ENCODE measurements at regions not wholly inside any gene's neighbourhood (a gene's known extent, or its start where the extent isn't known, plus 50 kb on each side); places are given as distances from the start of the nearest gene placed in this dataset.

DNA sequence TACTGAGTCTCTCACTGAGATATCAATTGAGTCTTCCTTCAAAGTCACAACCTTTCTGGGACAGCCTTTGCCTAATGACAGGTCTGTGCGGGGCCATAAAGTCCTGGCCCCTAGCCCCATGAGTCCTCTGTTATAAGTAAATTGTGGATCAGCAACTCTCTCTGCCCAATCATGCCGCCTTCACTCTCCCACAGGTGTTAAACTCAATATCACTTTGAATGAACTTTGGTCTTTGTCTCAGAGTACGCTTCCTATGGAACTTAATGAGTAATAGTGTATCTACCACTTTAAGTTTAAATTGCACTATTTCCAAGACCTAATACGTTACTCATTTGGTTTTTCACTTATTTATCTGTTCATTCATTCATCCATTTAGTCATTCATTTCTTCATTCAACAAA lies 826.4 kb downstream of the TUSC7 start:
- DNase-seq = no peak

DNA sequence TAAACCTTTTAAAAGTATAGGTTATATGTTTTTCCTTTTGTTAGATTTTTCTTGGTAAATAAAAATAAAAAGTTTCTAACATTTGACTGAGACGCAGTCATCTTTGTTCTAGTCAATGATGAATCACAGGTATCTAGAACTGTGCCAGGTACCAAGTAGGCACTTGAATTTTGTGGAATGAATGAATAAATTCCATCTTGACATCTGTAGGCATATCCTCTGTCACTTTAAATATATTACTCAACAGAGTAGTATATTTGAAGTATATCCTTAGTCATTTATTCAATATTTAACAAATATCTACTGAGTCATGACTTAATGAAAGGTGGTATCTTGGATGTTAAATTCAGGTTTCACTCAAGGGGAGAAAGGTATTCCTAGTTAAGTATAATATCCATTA lies 828.4 kb downstream of the TUSC7 start:
- no peak for DNase-seq

- no peak for DNase-seq
Measured at GRCh38 chr3:117539729-117540128, 830.1 kb downstream of the TUSC7 start.

GRCh38 chr3:117540597-117540996 lies 831.0 kb downstream of the TUSC7 start:
- DNase-seq = no peak

- no peak for DNase-seq
Measured at GRCh38 chr3:117541721-117542120, 832.1 kb downstream of the TUSC7 start.

DNA sequence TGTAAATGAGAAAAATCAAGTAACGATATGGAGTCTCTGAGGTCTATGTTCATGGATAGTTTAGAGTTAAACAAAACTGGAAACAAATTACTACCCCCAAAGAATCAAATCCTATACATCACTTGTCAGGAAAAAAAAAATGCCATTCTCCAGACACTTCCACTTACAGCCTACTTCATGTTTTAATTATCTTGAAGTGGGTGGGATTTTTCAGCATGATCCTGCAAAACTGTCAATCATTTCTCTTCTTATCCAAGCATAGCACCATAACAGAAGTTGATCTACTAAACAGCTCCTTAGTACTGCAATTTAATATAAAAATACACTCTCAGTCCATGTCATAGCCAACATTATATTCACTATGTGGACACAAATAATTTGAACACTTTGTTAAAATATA lies 833.9 kb downstream of the TUSC7 start:
- no peak for DNase-seq

DNA sequence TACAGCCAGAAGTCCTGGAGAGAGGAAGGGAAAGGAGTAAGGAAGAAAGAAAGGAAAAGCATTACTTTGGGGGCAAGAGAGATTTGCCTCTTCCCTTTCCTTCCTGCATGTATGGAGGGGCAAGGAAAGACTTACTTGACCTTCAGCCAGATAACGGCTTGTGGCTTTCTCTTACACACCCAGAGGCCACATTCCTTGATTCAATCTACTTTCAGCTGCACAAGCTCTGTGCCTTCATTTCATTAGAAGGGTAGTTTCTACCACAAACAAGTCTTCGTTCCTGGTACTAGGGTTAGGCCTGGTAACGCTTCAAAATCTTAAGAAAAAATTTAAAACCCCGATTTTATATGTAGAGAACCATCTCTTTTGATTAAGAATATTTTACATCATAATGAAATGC lies 835.9 kb downstream of the TUSC7 start:
- DNase-seq = no peak

DNA sequence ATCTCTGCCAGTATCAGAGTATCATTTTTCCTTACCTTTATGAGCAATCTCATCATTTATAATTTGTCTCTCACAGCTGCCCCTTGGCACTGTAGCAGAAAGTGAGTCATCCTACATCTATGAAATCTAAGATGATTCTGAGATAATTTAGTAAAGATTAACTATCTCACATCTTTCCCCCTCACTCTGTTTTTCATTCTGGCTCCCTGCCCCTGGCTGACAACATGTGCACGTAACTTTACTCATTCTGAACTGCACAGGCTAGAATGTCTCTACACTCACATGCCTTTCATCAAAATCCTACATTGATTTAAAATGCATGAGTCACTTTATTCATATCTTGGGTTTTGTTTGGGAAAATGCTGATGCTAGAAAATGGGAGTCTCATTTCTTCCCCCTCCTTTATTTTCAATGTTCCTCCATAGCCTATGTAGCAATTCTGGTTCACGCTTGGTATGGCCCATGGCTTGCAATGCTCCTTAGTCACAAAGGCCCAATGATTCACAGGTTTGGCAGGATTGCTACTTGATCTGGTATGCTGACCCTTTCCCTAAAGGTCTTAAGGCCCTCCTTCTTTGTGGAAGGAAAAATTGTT lies 838.5 kb downstream of the TUSC7 start:
- DNase-seq = no peak

GRCh38 chr3:117548600-117548999 lies 839.0 kb downstream of the TUSC7 start:
- no peak for DNase-seq

GRCh38 chr3:117549716-117550115 lies 840.1 kb downstream of the TUSC7 start:
- no peak for DNase-seq

DNA sequence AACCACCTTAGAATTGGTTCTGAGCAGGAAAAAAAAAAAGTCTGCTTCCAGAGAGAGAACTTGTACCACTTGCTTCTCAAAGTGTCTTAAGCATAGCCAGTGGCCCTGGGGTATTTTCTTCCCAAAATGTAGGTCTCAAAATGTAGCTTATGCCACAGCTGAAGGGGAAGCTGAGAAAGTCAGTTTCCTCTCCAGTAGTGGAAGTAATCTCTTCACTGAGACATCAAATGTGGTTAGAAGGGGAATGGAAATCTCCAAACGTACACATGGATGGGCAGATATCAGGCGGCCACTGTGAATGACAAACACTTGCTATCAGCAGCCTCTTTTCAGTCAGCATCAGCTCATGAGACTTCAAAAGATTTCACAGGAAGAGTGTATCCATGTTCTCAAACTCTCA lies 841.2 kb downstream of the TUSC7 start:
- DNase-seq = no peak

GRCh38 chr3:117553461-117553860 lies 843.9 kb downstream of the TUSC7 start:
- DNase-seq = no peak

DNA sequence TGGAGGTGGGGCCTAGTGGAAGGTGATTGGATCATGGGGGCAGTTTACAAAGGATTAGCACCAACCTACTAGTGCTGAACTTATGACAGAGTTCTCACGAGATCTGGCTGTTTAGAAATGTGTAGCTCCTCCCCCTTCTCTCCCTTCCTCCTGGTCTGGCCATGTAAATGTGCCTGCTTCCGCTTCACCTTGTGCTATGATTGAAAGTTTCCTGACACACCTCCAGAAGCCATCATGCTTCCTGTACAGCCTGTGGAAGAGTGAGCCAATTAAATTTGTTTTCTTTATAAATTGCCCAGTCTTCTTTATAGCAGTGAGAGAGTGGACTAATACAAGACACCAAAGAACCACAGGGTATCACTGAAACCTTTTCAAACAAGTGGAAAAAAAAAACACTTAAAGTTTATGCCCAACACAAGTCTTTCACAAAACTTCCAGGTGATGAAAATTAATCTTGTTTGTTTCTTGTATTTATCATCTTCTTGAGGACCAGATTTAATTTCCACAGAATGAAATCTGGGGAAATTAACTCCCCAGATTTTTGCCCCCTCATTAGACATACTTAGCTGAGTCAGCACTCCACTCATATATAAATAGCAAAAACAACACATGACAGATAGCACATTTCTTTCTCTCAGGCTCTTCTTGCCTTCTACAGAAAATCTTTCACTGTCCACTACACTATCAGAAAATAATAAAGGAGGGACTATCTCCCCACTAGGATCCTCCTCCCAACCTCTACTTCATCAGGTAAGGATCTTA lies 847.2 kb downstream of the TUSC7 start:
- no peak for DNase-seq

GRCh38 chr3:117557464-117558090 lies 848.0 kb downstream of the TUSC7 start:
- DNase-seq = no peak

- DNase-seq = no peak
Measured at GRCh38 chr3:117558681-117559080, 849.1 kb downstream of the TUSC7 start.

GRCh38 chr3:117562000-117562399 lies 852.4 kb downstream of the TUSC7 start:
- DNase-seq = no peak

- DNase-seq = no peak
Measured at GRCh38 chr3:117563063-117563462, 853.5 kb downstream of the TUSC7 start.

- DNase-seq = no peak
Measured at GRCh38 chr3:117565777-117566176, 856.2 kb downstream of the TUSC7 start.

DNA sequence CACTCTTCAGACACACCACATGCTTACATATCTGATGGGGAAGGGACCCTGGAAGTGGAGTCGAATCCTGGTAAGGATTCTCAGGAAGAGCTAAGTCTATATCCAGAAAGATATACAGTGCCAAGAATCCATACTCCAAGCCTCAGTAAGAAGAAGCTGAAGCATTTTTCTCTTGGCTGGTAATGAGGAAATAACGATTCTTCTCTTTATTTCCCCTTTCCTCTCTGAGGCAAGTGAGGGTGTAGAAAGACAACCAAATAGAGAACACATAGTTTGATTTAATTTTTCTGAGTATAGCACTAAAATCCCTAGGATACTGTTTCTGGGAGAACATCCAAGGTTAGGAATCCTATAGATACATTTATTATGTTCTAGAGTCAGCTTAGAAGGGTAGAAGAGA lies 857.3 kb downstream of the TUSC7 start:
- no peak for DNase-seq

DNA sequence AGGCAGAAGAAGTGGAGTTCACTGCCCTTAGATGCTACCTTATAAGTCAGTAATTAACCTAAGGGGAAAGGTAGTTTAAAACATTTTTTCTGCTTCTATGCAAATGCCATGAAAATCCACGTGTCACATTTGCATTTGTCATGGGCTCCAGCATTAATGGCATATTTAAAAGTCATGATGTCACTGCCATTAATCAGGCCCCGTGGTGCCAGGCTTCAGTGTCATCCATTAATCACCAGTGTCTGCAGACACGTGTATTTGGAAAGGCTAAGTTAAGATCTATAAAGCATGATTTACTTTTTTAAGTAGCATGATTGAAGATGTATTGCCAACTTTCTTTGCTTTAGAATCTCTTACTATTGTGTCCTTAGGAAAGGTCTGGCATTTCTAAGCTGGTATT lies 857.8 kb downstream of the TUSC7 start:
- no peak for DNase-seq

DNA sequence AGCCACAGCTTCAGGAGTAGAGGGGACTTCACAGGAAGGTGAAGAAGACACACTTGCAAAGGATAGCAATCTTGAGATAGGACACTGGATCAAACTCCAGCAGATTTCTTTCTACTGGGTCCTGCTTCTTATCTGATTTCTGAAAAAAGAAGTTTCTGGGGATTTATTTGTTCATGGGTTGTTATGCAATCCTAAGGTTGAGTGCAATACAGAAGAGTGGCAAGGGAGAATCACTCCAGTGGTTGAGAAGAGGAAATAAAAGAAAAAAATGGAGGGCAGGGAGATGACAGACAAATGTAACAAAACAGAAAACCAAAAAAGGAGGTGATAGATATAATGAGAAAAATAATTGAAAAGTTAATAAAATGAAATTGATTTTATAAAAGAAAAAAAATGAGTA lies 858.3 kb downstream of the TUSC7 start:
- DNase-seq = no peak

DNA sequence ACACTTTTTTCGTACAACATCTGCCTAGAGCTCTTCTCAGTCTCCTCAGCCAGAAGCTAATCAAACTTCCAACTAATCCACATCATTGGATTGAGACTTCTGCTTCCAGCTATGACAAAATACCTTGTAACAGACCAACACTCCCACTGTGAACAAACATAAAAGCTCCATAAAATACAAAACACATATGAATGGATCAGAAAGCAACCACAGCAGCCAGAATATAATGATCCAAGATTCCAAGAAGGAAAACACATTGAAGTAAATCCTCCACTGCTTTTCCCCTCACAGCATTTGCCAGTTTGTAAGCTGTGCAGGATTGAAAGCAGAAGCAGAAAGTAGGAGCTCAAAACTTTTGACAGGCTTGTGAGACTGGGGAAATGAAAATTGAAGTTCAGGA lies 863.2 kb downstream of the TUSC7 start:
- DNase-seq = no peak

DNA sequence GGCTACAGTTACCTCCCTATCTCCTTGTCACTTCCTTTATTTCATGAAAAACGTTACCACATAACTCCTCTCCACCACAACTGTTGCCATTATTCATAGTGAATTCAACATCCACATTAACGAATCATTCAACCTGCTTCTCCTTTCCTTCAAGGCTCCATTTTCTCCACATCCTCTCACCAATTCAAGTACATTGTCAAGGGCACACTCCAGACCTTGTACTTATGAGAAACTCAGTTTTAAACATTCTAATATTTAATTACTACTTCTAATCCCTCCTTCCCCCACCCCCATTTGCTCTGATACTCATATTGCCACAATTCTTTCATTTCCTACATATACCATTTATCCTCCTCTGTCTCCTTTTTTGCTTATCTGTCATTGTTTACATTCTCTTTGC lies 871.2 kb downstream of the TUSC7 start:
- no peak for DNase-seq

GRCh38 chr3:117586161-117586560 lies 876.6 kb downstream of the TUSC7 start:
- no peak for DNase-seq

DNA sequence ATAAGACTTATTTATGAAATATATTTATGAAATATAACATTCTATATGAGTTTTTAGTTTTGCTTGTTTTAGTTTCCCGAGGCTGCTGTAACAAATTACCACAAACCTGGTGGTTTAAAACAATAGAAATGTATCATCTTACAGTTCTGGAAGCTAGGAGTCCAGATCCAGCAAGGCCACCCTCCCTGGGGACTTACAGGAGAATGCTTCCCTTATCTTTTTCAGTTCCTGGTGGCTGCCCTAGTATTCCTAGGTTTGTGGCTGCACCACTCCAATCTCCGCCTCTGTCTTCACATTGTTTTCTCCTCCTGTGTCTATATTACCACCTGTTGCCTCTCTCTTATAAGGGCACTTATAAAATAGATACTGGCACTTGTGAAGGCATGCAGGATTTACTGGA lies 877.8 kb downstream of the TUSC7 start:
- no peak for DNase-seq
